Embryonic facial prominence (tissue), 1 donor: ENCODE measurements at regions not wholly inside any gene's neighbourhood (a gene's known extent, or its start where the extent isn't known, plus 50 kb on each side); places are given as distances from the start of the nearest gene placed in this dataset.
"Not testable (repeated sequence)": the region's sequence is repeated elsewhere in the genome, so short reads cannot be mapped to it uniquely, and the experiment has no call there.

ENCODE experiments used
- DNase-seq: peaks from one replicate; pipeline ENCODE4 v3.0.0-alpha.2; 2016; ENCODE audit errors: extremely low spot score

- DNase-seq: no peak
Measured at GRCh38 chr22:49527611-49528419, 299.9 kb downstream of the BRD1 start.

DNA sequence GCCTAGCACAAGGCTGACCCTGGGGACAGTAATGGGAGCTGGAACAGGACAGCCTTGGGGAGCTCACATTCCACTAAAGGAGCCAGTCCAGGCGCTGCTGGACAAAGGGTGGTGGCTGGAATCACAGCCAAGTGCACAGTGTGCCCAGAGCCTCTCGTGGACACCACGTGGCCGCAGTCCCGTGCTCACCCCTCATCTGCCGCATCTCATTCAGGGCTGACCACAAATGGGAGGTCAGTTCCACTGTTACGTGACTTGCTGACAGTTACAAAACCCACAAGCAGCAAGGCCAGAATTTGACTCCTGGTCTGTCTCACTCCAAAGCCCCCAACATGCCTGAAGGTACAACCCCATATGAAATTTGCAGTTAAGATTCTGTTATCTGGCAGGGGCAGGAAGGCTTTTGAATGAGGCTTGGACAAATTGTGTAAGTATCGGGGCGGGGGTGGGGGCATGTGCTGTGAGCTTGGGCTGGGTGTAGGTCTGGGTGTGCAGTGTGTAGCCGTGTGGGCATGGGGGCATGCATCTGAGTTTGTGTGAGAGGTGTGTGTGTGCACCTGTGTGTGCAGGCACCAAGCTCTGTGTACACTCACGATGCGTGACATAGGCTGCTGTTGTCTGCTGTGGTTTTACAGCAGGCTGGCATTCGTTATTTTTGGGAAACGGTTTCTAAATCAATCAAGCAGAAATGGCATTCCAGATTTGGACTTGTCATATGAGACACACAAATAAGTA lies 301.7 kb downstream of the BRD1 start:
- DNase-seq: no peak

DNA sequence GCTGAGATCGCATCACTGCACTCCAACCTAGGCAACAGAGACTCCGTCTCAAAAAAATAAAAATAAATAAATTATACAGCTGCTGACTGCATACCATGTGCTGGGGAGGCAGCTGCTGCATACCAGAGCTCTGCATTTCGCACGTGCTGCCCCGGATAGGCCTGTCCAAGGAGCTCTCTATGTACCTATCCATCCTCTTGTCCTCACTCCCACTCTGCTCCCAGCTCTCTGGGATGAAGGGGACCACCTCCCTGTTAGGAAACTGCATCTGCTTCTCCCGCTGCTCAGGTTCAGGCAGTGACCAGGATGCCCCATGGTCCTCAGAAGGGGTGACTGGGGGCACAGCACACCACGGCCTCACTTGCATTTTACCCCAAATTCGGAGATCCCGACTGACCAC lies 302.3 kb downstream of the BRD1 start:
- no peak for DNase-seq

DNA sequence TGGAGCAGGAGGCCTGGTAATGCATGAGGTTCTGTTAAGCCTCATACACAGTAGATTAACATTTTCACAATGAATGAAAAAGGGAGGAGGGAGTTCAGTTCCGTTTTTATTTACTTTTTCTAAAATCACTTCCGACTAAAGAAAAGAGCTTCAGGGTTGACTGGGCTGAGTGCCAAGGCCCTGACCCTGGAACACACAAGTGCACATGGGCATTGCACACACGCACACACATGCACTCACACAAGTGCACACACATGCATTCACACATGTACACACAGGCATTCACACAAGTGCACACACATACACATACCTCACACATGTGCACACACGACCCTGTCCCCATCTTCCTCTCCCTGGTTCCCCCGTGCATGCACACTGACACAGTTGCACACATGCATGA lies 303.3 kb downstream of the BRD1 start:
- no peak for DNase-seq

DNA sequence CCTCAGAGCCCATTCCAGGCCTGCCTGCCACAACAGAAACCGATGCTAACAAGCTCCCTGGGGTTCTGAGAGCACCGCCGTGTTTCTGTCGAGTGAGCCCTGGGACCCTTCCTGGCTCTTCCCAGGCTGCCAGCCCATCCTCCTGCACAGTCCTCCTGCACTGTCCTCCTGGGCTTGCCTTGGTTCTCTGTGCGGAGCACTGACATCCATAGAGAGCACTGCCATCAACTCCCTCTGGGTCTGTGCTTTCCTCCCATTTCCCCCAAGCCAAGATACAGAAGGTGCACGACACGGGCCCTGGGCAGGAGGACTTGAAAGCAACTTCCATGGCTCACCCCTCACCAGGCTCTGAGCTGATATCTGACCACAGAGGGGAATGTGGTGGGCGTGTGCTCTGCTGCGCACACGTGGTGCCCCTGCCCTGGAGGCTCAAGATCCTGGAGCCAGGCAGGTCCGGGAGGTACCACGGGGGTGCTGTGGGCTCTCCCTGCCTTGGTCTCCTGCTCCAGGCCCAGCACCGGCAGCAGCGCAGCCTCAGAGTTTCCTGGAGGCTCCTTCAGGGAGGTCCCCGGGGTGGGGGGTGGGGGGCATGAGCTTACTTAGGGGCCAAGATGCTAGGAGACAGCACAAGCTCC lies 304.2 kb downstream of the BRD1 start:
- no peak for DNase-seq

GRCh38 chr22:49522582-49523373 lies 304.9 kb downstream of the BRD1 start:
- no peak for DNase-seq

GRCh38 chr22:49521787-49522224 lies 305.9 kb downstream of the BRD1 start:
- no peak for DNase-seq

DNA sequence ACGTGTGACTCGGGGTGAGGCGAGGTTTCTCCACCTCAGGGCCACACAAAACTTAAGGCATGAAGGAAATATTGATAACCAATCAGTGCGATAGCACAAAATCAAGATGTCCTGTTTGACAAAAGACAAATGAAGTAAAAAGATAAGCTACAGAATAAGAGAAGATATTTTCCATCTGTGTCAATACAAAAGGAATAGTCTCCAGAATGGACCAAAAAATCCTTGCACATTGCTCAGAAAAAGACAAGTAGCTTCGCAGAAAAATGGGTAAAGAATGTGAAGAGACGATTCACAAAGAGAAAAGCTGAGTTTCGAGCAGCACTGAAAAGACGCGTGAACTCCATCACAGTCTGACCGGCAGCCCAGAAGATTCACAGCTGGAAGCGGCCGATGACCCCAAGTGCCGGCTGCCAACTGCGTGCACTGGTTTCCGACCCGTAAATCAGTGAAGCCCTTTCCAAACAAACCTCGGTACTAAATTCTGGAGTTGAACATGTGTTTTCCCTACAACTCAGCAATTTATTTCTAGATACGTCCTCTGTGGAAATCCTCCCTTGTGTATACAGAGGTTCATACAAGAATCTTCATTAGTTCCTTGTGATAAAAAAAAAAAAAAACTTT lies 308.4 kb downstream of the BRD1 start:
- DNase-seq: no peak

DNA sequence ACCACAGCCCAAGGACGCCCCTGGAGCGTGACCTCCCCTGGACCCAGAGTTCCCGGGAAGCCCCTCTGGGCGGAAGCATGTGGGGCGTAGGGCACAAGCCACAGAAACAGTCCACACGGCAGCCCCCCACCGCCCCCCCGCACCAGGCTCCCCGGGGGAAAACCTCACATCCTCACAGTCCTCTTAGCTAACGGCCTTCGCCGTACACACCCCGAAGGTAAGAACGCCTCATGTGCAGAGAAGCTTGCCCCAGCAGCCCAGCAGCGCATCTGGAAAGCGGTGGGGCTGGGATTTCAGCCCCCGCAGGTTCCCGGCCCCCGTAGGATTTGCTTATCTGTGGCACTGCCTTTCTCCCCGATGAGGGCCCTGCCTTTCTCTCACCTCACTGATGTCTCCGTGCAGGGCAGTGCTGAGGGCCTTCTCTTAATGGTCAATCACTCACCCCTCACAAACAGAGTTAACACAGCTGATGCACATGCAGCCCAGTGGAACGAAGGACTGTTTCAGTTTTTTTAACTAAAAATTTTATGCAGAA lies 309.2 kb downstream of the BRD1 start:
- DNase-seq: no peak

DNA sequence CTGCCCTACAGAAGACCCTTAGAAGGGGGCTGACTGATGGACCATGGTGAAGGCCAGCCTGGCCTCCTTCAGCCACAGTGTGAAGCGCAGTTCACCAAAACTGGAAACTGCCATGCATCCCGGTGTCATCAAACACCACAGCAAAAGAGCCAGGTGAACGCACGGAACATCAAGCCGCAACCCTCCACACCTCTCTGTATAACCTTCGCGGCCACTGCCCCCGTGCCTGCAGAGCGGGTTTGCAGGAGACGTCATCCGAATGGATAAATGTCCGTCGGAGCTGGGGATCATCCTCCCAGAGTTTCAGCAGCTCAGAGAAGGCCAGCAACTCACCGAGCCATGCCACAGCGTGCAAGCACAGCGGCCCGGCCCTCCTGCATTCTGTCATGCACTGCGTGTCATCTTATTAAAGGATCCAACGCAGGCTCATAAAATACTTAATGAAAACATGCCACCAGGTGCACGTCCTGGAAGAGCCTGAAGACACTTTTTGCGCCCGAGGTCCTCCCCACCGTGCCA lies 309.9 kb downstream of the BRD1 start:
- DNase-seq: no peak

GRCh38 chr22:49517211-49517610 lies 310.5 kb downstream of the BRD1 start:
- no peak for DNase-seq

DNA sequence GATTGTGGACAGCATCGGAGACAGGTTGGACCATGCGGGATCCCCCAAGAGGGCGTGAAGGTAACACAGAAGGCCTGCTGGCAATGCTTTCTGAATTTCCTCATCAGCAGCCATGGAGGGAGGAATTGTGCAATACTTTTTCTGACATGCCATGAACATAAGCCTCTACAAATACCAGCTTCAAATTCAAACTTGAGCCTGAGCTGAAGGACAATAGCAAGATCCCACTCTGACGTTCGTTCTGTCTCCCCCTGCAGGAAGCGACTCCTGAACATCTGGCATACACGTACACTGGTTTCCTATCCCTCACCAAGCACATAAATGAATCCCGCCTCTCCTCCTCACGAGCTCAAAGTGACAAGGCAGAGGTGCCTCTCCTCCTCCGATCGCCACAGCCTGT lies 312.2 kb downstream of the BRD1 start:
- DNase-seq: no peak

GRCh38 chr22:49514641-49515040 lies 313.0 kb downstream of the BRD1 start:
- DNase-seq: no peak

GRCh38 chr22:49514211-49514610 lies 313.5 kb downstream of the BRD1 start:
- DNase-seq: no peak

- DNase-seq: no peak
Measured at GRCh38 chr22:49513358-49513851, 314.3 kb downstream of the BRD1 start.

- no peak for DNase-seq
Measured at GRCh38 chr22:49512487-49513165, 315.0 kb downstream of the BRD1 start.

DNA sequence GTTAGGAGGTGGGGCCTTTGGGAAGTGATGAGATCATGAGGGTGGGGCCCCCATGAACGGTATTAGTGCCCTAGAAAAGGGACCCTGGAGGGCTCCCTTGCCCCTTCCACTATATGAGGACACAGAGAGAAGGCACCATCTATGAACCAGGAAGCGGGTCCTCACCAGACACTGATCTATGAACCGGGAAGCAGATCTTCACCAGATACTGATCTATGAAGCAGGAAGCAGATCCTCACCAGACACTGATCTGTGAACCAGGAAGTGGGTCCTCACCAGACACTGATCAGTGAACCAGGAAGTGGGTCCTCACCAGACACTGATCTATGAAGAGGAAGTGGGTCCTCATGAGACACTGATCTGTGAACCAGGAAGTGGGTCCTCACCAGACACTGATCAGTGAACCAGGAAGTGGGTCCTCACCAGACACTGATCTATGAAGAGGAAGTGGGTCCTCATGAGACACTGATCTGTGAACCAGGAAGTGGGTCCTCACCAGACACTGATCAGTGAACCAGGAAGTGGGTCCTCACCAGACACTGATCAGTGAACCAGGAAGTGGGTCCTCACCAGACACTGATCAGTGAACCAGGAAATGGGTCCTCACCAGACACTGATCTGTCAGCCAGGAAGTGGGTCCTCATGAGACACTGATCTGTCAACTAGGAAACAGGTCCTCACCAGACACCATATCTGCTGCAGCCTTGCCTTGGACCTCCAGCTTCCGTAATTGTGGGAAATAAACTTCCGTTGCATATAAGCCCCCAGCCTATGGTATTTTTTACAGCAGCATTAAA lies 316.1 kb downstream of the BRD1 start:
- DNase-seq: not testable (repeated sequence)

DNA sequence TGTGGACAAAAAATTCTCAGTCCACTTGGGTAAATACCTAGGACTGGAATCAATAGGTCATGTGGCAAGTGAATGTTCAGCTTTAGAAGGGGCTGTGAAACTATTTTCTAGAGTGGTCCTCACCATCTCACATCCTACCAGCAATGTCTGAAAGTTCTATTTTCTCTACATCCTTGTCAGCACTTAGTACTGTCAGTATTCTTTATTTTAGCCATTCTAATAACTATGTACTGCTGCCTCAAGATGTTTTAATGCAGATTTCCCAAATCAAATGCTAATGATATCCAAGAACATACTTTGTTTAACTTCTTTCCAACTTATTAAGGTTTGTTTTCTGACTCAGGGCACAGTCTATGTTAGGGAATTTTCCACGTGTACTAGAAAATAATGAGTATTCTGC lies 317.0 kb downstream of the BRD1 start:
- DNase-seq: no peak

DNA sequence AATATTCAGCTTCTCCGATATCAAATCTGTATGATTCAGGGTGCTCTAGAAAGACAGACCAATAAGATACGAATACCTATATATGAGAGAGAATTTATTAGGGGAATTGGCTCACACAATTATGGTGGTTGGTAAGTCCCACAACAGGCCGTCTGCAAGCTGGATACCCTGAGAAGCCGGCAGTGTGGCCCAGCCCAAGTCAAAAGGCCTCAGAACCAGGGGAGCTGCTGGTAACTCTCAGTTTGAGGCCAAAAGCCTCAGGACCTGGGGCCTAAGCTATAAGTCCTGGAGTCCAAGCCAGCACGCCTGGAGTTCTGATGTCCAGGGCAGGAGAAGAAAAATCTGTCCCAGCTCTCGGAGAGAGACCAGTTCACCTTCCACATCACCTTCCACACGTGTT lies 318.7 kb downstream of the BRD1 start:
- DNase-seq: no peak
